ENCODE measurements at regions not wholly inside any gene's neighbourhood (a gene's known extent, or its start where the extent isn't known, plus 50 kb on each side); places are given as distances from the start of the nearest gene placed in this dataset.

- no peak for TF ChIP-seq CTCF (conservative IDR thresholded peaks at IDR 0.05; ENCODE audit: low read depth in 2 of 2)
- TF ChIP-seq EZH2phosphoT487 (IDR thresholded peaks at IDR 0.05; ENCODE audit: unreplicated experiment) = no peak
- TF ChIP-seq, protein P1, sequence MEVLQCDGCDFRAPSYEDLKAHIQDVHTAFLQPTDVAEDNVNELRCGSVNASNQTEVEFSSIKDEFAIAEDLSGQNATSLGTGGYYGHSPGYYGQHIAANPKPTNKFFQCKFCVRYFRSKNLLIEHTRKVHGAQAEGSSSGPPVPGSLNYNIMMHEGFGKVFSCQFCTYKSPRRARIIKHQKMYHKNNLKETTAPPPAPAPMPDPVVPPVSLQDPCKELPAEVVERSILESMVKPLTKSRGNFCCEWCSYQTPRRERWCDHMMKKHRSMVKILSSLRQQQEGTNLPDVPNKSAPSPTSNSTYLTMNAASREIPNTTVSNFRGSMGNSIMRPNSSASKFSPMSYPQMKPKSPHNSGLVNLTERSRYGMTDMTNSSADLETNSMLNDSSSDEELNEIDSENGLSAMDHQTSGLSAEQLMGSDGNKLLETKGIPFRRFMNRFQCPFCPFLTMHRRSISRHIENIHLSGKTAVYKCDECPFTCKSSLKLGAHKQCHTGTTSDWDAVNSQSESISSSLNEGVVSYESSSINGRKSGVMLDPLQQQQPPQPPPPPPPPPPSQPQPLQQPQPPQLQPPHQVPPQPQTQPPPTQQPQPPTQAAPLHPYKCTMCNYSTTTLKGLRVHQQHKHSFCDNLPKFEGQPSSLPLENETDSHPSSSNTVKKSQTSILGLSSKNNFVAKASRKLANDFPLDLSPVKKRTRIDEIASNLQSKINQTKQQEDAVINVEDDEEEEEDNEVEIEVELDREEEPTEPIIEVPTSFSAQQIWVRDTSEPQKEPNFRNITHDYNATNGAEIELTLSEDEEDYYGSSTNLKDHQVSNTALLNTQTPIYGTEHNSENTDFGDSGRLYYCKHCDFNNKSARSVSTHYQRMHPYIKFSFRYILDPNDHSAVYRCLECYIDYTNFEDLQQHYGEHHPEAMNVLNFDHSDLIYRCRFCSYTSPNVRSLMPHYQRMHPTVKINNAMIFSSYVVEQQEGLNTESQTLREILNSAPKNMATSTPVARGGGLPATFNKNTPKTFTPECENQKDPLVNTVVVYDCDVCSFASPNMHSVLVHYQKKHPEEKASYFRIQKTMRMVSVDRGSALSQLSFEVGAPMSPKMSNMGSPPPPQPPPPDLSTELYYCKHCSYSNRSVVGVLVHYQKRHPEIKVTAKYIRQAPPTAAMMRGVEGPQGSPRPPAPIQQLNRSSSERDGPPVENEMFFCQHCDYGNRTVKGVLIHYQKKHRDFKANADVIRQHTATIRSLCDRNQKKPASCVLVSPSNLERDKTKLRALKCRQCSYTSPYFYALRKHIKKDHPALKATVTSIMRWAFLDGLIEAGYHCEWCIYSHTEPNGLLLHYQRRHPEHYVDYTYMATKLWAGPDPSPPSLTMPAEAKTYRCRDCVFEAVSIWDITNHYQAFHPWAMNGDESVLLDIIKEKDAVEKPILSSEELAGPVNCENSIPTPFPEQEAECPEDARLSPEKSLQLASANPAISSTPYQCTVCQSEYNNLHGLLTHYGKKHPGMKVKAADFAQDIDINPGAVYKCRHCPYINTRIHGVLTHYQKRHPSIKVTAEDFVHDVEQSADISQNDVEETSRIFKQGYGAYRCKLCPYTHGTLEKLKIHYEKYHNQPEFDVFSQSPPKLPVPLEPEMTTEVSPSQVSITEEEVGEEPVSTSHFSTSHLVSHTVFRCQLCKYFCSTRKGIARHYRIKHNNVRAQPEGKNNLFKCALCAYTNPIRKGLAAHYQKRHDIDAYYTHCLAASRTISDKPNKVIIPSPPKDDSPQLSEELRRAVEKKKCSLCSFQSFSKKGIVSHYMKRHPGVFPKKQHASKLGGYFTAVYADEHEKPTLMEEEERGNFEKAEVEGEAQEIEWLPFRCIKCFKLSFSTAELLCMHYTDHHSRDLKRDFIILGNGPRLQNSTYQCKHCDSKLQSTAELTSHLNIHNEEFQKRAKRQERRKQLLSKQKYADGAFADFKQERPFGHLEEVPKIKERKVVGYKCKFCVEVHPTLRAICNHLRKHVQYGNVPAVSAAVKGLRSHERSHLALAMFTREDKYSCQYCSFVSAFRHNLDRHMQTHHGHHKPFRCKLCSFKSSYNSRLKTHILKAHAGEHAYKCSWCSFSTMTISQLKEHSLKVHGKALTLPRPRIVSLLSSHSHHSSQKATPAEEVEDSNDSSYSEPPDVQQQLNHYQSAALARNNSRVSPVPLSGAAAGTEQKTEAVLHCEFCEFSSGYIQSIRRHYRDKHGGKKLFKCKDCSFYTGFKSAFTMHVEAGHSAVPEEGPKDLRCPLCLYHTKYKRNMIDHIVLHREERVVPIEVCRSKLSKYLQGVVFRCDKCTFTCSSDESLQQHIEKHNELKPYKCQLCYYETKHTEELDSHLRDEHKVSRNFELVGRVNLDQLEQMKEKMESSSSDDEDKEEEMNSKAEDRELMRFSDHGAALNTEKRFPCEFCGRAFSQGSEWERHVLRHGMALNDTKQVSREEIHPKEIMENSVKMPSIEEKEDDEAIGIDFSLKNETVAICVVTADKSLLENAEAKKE (CRISPR knock-in tag; IDR thresholded peaks at IDR 0.05) = no peak
- TF ChIP-seq JUNB (IDR thresholded peaks at IDR 0.05; ENCODE audit: unreplicated experiment) = no peak
- no peak for TF ChIP-seq POLR2AphosphoS5 (IDR thresholded peaks at IDR 0.05; ENCODE audit: low read depth)
These were observed 299.6 kb downstream of the MDFIC start for GRCh38 chr7:115221456-115221855.
